Astrocyte (in vitro differentiated cells and primary cell): ENCODE measurements at regions not wholly inside any gene's neighbourhood (a gene's known extent, or its start where the extent isn't known, plus 50 kb on each side); places are given as distances from the start of the nearest gene placed in this dataset.

ENCODE experiments used
- DNase-seq: peaks from one replicate; pipeline ENCODE4 v3.0.0-alpha.2; 2010; ENCODE audit warnings: low read depth
- FAIRE-seq: peaks from 2 replicates; lab custom pipeline; 2011; peaks lifted over from hg19 to GRCh38; lab: Jason Lieb, UNC
- H2AFZ ChIP-seq: 2 replicates; pipeline ENCODE4 v1.6.0; 2012; ENCODE audit warnings: low read depth, low read length, inconsistent platforms
- H3K27ac ChIP-seq: 2 replicates; pipeline ENCODE4 v1.5.1; 2011; ENCODE audit warnings: low read depth, low read length, inconsistent platforms
- H3K27me3 ChIP-seq: 2 replicates; pipeline ENCODE4 v1.6.0; 2011; ENCODE audit warnings: low read length, inconsistent platforms; ENCODE audit not compliant: insufficient read depth
- H3K36me3 ChIP-seq: 2 replicates; pipeline ENCODE4 v1.5.1; 2011; ENCODE audit warnings: low read length, inconsistent platforms; ENCODE audit not compliant: insufficient read depth
- H3K4me1 ChIP-seq: 2 replicates; pipeline ENCODE4 v1.5.1; 2011; ENCODE audit warnings: low read length, inconsistent platforms; ENCODE audit not compliant: insufficient read depth
- H3K4me2 ChIP-seq: 2 replicates; pipeline ENCODE4 v1.6.0; 2012; ENCODE audit warnings: low read length, inconsistent platforms
- H3K4me3 ChIP-seq: 2 replicates; pipeline ENCODE4 v1.5.1; 2011; ENCODE audit warnings: low read depth, mild to moderate bottlenecking, low read length, inconsistent platforms; ENCODE audit not compliant: insufficient read depth
- H3K79me2 ChIP-seq: 2 replicates; pipeline ENCODE4 v1.6.0; 2012; ENCODE audit warnings: mild to moderate bottlenecking, low read length, inconsistent platforms; ENCODE audit not compliant: insufficient read depth
- H3K9ac ChIP-seq: 2 replicates; pipeline ENCODE4 v1.6.0; 2012; ENCODE audit warnings: mild to moderate bottlenecking, low read length, inconsistent platforms
- H3K9me3 ChIP-seq: 2 replicates; pipeline ENCODE4 v1.5.1; 2012; ENCODE audit warnings: low read depth, mild to moderate bottlenecking, low read length, inconsistent platforms; ENCODE audit not compliant: insufficient read depth
- H4K20me1 ChIP-seq: 2 replicates; pipeline ENCODE4 v1.6.0; 2012; ENCODE audit warnings: low read length, inconsistent platforms; ENCODE audit not compliant: insufficient read depth
- H3K27ac Mint-ChIP-seq: one replicate; pipeline ENCODE4 v1.8.0; 2021; ENCODE audit warnings: mild to moderate bottlenecking, mixed read lengths; ENCODE audit not compliant: unreplicated experiment
- H3K27me3 Mint-ChIP-seq: one replicate; pipeline ENCODE4 v1.8.0; 2021; ENCODE audit warnings: low read depth, mixed read lengths; ENCODE audit not compliant: unreplicated experiment
- H3K36me3 Mint-ChIP-seq: one replicate; pipeline ENCODE4 v1.8.0; 2021; ENCODE audit warnings: low read depth, mixed read lengths; ENCODE audit not compliant: unreplicated experiment
- H3K4me1 Mint-ChIP-seq: one replicate; pipeline ENCODE4 v1.8.0; 2021; ENCODE audit warnings: low read depth, mixed read lengths; ENCODE audit not compliant: unreplicated experiment
- H3K4me3 Mint-ChIP-seq: one replicate; pipeline ENCODE4 v1.8.0; 2021; ENCODE audit warnings: mild to moderate bottlenecking, moderate library complexity, mixed read lengths; ENCODE audit not compliant: unreplicated experiment
- H3K9me3 Mint-ChIP-seq: one replicate; pipeline ENCODE4 v1.8.0; 2021; ENCODE audit warnings: mild to moderate bottlenecking, mixed read lengths; ENCODE audit not compliant: unreplicated experiment
- CTCF ChIP-seq: IDR thresholded peaks from 2 replicates; pipeline ENCODE4 v1.5.1; 2011; ENCODE audit warnings: low read depth, mild to moderate bottlenecking, inconsistent platforms, low read length, moderate library complexity; ENCODE audit not compliant: insufficient read depth
- EZH2 ChIP-seq: IDR thresholded peaks from 2 replicates; pipeline ENCODE4 v1.6.1; 2012; ENCODE audit warnings: mild to moderate bottlenecking, low read length, inconsistent platforms; ENCODE audit not compliant: insufficient read depth

DNA sequence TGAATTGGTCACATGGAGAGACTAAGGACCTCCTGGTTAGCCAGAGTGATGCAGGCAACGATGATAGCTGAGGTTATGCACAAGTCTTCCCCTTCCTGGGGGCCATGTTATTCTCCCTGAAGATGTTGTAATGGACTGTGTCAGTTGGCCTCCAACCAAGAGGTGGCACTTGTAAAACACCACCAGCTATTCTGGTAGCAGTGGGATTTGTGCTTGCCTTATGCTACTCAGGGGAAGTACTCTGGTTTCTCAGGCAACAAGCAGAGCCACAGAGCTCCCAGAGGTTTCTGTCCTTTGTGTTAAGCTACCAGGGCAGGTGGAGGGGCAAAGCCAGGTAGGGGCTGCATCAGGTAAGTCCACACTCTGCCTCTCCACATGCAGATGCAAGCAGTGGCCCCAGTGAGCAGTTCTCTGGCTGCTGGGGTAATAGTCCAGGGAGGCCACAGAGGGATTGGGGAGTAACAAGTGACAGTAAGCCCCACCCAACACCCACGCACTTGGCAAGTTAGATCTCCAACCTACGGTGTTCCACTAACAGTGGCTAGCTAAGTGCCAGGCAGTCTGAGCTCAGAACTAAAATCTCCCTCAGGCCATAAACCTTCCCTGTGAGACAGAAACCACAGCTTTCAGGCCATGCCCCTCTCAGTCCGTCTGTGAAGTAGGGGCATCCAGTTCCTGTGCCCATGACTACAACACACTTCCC, 99.7 kb downstream of the RND3 start:
- no peak overlapping the region for H3K27ac Mint-ChIP-seq
- TF ChIP-seq CTCF (no peak), EZH2 (no peak)
- peaks cover 5% of the 10 kb centered on the region for H3K4me1 Mint-ChIP-seq
- no peaks in the 10 kb centered on the region for H3K36me3 Mint-ChIP-seq
- Histone ChIP-seq H3K36me3 (no peaks in the 10 kb centered on the region), H4K20me1 (no peaks in the 10 kb centered on the region), H3K4me2 (no peak overlapping the region), H3K27me3 (no peaks in the 10 kb centered on the region), H2AFZ (peak overlapping the region; percentile 2), H3K27ac (no peak overlapping the region), H3K4me3 (no peak overlapping the region), H3K79me2 (no peaks in the 10 kb centered on the region), H3K9me3 (no peaks in the 10 kb centered on the region), H3K9ac (no peak overlapping the region), H3K4me1 (no peaks in the 10 kb centered on the region)
- DNase-seq (peak; percentile 16), FAIRE-seq (no peak)
- H3K9me3 Mint-ChIP-seq, result peaks cover 14% of the 10 kb centered on the region
- H3K4me3 Mint-ChIP-seq, result no peak overlapping the region
- H3K27me3 Mint-ChIP-seq, result no peaks in the 10 kb centered on the region

- peaks cover 14% of the 10 kb centered on the region for H3K9me3 Mint-ChIP-seq
- no peak overlapping the region for H3K27ac Mint-ChIP-seq
- no peaks in the 10 kb centered on the region for H3K36me3 Mint-ChIP-seq
- Histone ChIP-seq H3K36me3 (no peaks in the 10 kb centered on the region), H3K79me2 (no peaks in the 10 kb centered on the region), H2AFZ (no peak overlapping the region), H3K27ac (no peak overlapping the region), H3K4me2 (no peak overlapping the region), H3K27me3 (no peaks in the 10 kb centered on the region), H3K9ac (no peak overlapping the region), H3K4me1 (no peaks in the 10 kb centered on the region), H4K20me1 (no peaks in the 10 kb centered on the region), H3K4me3 (no peak overlapping the region), H3K9me3 (no peaks in the 10 kb centered on the region)
- no peaks in the 10 kb centered on the region for H3K27me3 Mint-ChIP-seq
- FAIRE-seq (no peak), DNase-seq (no peak)
- H3K4me3 Mint-ChIP-seq, result no peak overlapping the region
- TF ChIP-seq EZH2 (no peak), CTCF (no peak)
- peaks cover 5% of the 10 kb centered on the region for H3K4me1 Mint-ChIP-seq
Observed at GRCh38 chr2:150385211-150385610, 102.3 kb downstream of the RND3 start.

DNA sequence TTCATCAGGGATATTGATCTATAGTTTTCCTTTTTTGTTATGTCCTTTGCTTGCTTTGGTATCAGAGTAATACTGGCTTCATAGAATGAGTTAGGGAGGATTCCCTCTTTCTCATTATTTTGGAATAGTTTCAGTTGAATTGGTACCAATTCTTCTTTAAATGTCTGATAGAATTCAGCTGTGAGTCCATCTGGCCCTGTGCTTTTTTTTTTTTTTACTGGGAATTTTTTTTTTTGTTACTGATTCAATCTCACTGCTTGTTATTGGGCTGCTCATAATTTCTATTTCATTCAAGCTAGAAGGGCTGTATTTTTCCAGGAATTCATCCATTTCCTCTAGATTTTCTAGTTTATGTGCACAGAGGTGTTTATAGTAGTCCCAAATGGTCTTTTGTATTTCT, 103.9 kb downstream of the RND3 start:
- no peaks in the 10 kb centered on the region for H3K36me3 ChIP-seq
- Mint-ChIP-seq H3K9me3 (peaks cover 14% of the 10 kb centered on the region), H3K27ac (no peak overlapping the region), H3K27me3 (no peaks in the 10 kb centered on the region), H3K4me3 (no peak overlapping the region), H3K4me1 (no peaks in the 10 kb centered on the region), H3K36me3 (no peaks in the 10 kb centered on the region)
- H4K20me1 ChIP-seq, result no peaks in the 10 kb centered on the region
- H3K4me2 ChIP-seq, result no peak overlapping the region
- no peak for DNase-seq
- no peak overlapping the region for H3K4me3 ChIP-seq
- H3K9me3 ChIP-seq, result no peaks in the 10 kb centered on the region
- no peak overlapping the region for H2AFZ ChIP-seq
- TF ChIP-seq EZH2 (no peak), CTCF (no peak)
- no peak overlapping the region for H3K27ac ChIP-seq
- no peaks in the 10 kb centered on the region for H3K27me3 ChIP-seq
- no peaks in the 10 kb centered on the region for H3K4me1 ChIP-seq
- no peak for FAIRE-seq
- no peak overlapping the region for H3K9ac ChIP-seq
- no peaks in the 10 kb centered on the region for H3K79me2 ChIP-seq
